ENCODE measurements at regions not wholly inside any gene's neighbourhood (a gene's known extent, or its start where the extent isn't known, plus 50 kb on each side); places are given as distances from the start of the nearest gene placed in this dataset.

GRCh38 chr7:110529175-110529574 is 561.8 kb upstream of the LRRN3 start (continued):
- no peak for TF ChIP-seq KLF6 (CRISPR knock-in tag; IDR thresholded peaks at IDR 0.05)
- TF ChIP-seq RFX1 (IDR thresholded peaks at IDR 0.05): no peak
- no peak for TF ChIP-seq ETV6 (CRISPR knock-in tag; conservative IDR thresholded peaks at IDR 0.05)
- TF ChIP-seq ZNF407 (CRISPR knock-in tag; IDR thresholded peaks at IDR 0.05; ENCODE audit: not compliant biosample characterization): no peak
- no peak for TF ChIP-seq ATRX (CRISPR knock-in tag; IDR thresholded peaks at IDR 0.05; ENCODE audit: borderline replicate concordance)
- TF ChIP-seq CEBPB (IDR thresholded peaks at IDR 0.05; ENCODE audit: borderline replicate concordance, low read depth, low read length): peak; percentile 91
- TF ChIP-seq ZC3H13 (CRISPR knock-in tag; IDR thresholded peaks at IDR 0.05): no peak
- no peak for TF ChIP-seq ZNF350 (CRISPR knock-in tag; IDR thresholded peaks at IDR 0.05; ENCODE audit: borderline replicate concordance, low read depth)
- no peak for TF ChIP-seq PHF20 (CRISPR knock-in tag; IDR thresholded peaks at IDR 0.05)
- TF ChIP-seq ZNF660 (CRISPR knock-in tag; IDR thresholded peaks at IDR 0.05; ENCODE audit: borderline replicate concordance, low read depth): no peak
- TF ChIP-seq SOX13 (IDR thresholded peaks at IDR 0.05): 0 out of 2 replicates have a peak, but pooled peaks have one; percentile 32
- TF ChIP-seq SOX13 (CRISPR knock-in tag; conservative IDR thresholded peaks at IDR 0.05 in 1 of 2, IDR thresholded peaks at IDR 0.05 in 1 of 2): peak in 1 of 2 experiments; percentile 91; a peak in 2 of 4 replicates
- no peak for TF ChIP-seq ZNF879 (CRISPR knock-in tag; IDR thresholded peaks at IDR 0.05)
- 0 out of 2 replicates have a peak, but pooled peaks have one; percentile 14 for TF ChIP-seq TRIM24 (CRISPR knock-in tag; IDR thresholded peaks at IDR 0.05)
- TF ChIP-seq ASH2L (IDR thresholded peaks at IDR 0.05; ENCODE audit: insufficient read length, low read depth, low read length): no peak
- no peak for TF ChIP-seq NKX3-1 (CRISPR knock-in tag; IDR thresholded peaks at IDR 0.05)
- TF ChIP-seq ZNF512 (CRISPR knock-in tag; IDR thresholded peaks at IDR 0.05): no peak
- TF ChIP-seq CEBPG (CRISPR knock-in tag; IDR thresholded peaks at IDR 0.05): peak; percentile 78
- TF ChIP-seq ZNF30 (CRISPR knock-in tag; IDR thresholded peaks at IDR 0.05): no peak
- TF ChIP-seq POGZ (CRISPR knock-in tag; IDR thresholded peaks at IDR 0.05): peak; percentile 74
- no peak for TF ChIP-seq KDM5A (IDR thresholded peaks at IDR 0.05; ENCODE audit: borderline replicate concordance, low read length)
- TF ChIP-seq BCL6 (CRISPR knock-in tag; IDR thresholded peaks at IDR 0.05): peak; percentile 58; the same call in 1 of the 2 replicates
- no peak for TF ChIP-seq CREM (IDR thresholded peaks at IDR 0.05)
- TF ChIP-seq CREM (CRISPR knock-in tag; IDR thresholded peaks at IDR 0.05): no peak
- TF ChIP-seq FOXK1 (CRISPR knock-in tag; IDR thresholded peaks at IDR 0.05; ENCODE audit: borderline replicate concordance, low read depth): no peak
